Keratinocyte (primary cell): ENCODE measurements at regions not wholly inside any gene's neighbourhood (a gene's known extent, or its start where the extent isn't known, plus 50 kb on each side); places are given as distances from the start of the nearest gene placed in this dataset.

Experiments
- EZH2 ChIP-seq: IDR thresholded peaks from one replicate; pipeline ENCODE4 v1.6.1; 2012; ENCODE audit warnings: inconsistent platforms, mild to moderate bottlenecking, low read length, moderate library complexity
- TF ChIP-seq, protein P1 (sequence below), 3 experiments: IDR thresholded peaks in 1 of 3; conservative IDR thresholded peaks in 1 of 3; optimal IDR thresholded peaks in 1 of 3; 2 replicates in 2 of 3; 3 replicates in 1 of 3; pipeline versions ENCODE3 to v1.5.1; 2011; ENCODE audit warnings: low read length in 3 of 3, mild to moderate bottlenecking in 3 of 3, moderate library complexity in 2 of 3, control low read depth in 1 of 3, inconsistent platforms in 1 of 3; ENCODE audit not compliant: insufficient read depth in 2 of 3; ENCODE audit errors: extremely low read depth in 1 of 3

DNA sequence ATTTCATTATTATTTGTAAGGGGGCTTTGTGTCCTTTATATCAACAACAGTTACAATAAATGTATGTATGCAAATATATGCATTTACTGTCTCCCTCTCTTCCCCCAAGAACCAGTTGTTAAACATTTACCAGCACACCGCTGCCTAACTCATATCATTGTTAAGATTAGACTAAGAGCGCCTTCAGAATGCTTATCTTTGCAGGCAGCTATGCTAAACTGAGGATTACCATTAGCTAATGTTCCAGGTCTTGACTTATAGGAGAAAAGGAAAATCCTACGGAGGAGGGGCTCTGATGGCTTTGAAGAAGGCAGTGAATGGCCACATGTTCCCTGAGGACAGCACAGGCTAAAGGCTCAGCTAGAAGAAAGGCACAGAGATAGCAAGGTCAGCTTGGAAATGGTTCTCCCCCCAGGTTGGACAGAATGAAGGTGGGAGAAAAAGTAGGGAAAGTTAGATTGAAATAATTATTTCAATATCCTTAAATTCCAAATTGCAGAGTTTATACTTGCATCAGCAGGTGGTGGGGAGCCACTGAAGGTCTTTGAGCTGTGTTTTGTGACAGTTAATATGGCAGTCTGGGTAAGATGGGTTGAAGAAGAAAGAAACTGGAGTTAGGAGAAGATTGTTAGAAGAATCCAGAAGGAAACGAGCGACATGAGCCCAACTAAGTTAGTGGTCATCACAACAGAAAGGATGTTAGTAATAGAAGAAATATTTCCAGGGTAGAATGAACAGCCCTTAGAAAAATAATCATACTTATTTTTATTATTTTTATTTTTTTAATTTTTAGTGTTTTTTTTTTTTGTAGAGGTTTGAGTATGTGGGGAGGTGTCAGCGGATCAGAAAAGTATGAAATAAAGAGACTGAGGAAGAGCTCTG lies 87.0 kb upstream of the MAF start:
- TF ChIP-seq, protein P1, sequence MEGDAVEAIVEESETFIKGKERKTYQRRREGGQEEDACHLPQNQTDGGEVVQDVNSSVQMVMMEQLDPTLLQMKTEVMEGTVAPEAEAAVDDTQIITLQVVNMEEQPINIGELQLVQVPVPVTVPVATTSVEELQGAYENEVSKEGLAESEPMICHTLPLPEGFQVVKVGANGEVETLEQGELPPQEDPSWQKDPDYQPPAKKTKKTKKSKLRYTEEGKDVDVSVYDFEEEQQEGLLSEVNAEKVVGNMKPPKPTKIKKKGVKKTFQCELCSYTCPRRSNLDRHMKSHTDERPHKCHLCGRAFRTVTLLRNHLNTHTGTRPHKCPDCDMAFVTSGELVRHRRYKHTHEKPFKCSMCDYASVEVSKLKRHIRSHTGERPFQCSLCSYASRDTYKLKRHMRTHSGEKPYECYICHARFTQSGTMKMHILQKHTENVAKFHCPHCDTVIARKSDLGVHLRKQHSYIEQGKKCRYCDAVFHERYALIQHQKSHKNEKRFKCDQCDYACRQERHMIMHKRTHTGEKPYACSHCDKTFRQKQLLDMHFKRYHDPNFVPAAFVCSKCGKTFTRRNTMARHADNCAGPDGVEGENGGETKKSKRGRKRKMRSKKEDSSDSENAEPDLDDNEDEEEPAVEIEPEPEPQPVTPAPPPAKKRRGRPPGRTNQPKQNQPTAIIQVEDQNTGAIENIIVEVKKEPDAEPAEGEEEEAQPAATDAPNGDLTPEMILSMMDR (optimal IDR thresholded peaks at IDR 0.05 in 1 of 3, IDR thresholded peaks at IDR 0.05 in 1 of 3, conservative IDR thresholded peaks at IDR 0.05 in 1 of 3; ENCODE audit: extremely low read depth in 1 of 3, insufficient read depth in 2 of 3, low read length in 3 of 3) = no peak
- TF ChIP-seq EZH2 = no peak
